Keratinocyte (primary cell): ENCODE measurements at regions not wholly inside any gene's neighbourhood (a gene's known extent, or its start where the extent isn't known, plus 50 kb on each side); places are given as distances from the start of the nearest gene placed in this dataset.

Experiments used
- DNase-seq: peaks from one replicate; pipeline ENCODE4 v3.0.0-alpha.2; 2011; ENCODE audit warnings: low read depth, missing footprints, low spot score
- FAIRE-seq: peaks from 2 replicates; lab custom pipeline; 2011; peaks lifted over from hg19 to GRCh38; lab: Jason Lieb, UNC
- H2AFZ ChIP-seq: 2 replicates; pipeline ENCODE4 v1.6.0; 2012; ENCODE audit warnings: low read length, control low read depth, inconsistent platforms; ENCODE audit not compliant: control insufficient read depth
- H3K27ac ChIP-seq: 2 replicates; pipeline ENCODE4 v1.5.1; 2011; ENCODE audit warnings: low read length; ENCODE audit not compliant: control insufficient read depth, insufficient read depth
- H3K27me3 ChIP-seq: 3 replicates; pipeline ENCODE4 v1.6.0; 2011; ENCODE audit warnings: low read length; ENCODE audit not compliant: control insufficient read depth, insufficient read depth; ENCODE audit errors: extremely low read depth
- H3K36me3 ChIP-seq, 2 experiments: 2 replicates in 1 of 2; 3 replicates in 1 of 2; pipeline ENCODE4 v1.5.1; 2011; ENCODE audit warnings: low read length in 2 of 2, mild to moderate bottlenecking in 1 of 2; ENCODE audit not compliant: control insufficient read depth in 2 of 2, insufficient read depth in 2 of 2; ENCODE audit errors: extremely low read depth in 1 of 2
- H3K4me1 ChIP-seq: 3 replicates; pipeline ENCODE4 v1.5.1; 2011; ENCODE audit warnings: low read length; ENCODE audit not compliant: control insufficient read depth, insufficient read depth; ENCODE audit errors: extremely low read depth
- H3K4me2 ChIP-seq: 3 replicates; pipeline ENCODE4 v1.6.0; 2011; ENCODE audit warnings: low read depth, low read length; ENCODE audit not compliant: control insufficient read depth, insufficient read depth; ENCODE audit errors: extremely low read depth
- H3K4me3 ChIP-seq, 3 experiments: fragments of 200-600 bp in 1 of 3; sonication (generic) in 1 of 3; 2 replicates in 2 of 3; 3 replicates in 1 of 3; pipeline ENCODE4 v1.5.1; 2011 to 2016; ENCODE audit warnings: low read length in 3 of 3, mild to moderate bottlenecking in 3 of 3, control low read depth in 2 of 3, inconsistent platforms in 1 of 3, low read depth in 1 of 3, mixed read lengths in 1 of 3, mixed run types in 1 of 3, moderate library complexity in 1 of 3; ENCODE audit not compliant: control insufficient read depth in 2 of 3, insufficient read depth in 2 of 3; ENCODE audit errors: extremely low read depth in 1 of 3
- H3K79me2 ChIP-seq: 2 replicates; pipeline ENCODE4 v1.6.0; 2012; ENCODE audit warnings: low read length; ENCODE audit not compliant: control insufficient read depth, insufficient read depth
- H3K9ac ChIP-seq: 3 replicates; pipeline ENCODE4 v1.6.0; 2011; ENCODE audit warnings: low read length; ENCODE audit not compliant: control insufficient read depth, insufficient read depth; ENCODE audit errors: extremely low read depth
- H3K9me1 ChIP-seq: 3 replicates; pipeline ENCODE4 v1.6.0; 2011; ENCODE audit warnings: low read length; ENCODE audit not compliant: control insufficient read depth, insufficient read depth; ENCODE audit errors: extremely low read depth
- H3K9me3 ChIP-seq: 2 replicates; pipeline ENCODE4 v1.5.1; 2012; ENCODE audit warnings: low read depth, low read length; ENCODE audit not compliant: control insufficient read depth
- H4K20me1 ChIP-seq: 3 replicates; pipeline ENCODE4 v1.6.0; 2011; ENCODE audit warnings: low read length; ENCODE audit not compliant: control insufficient read depth, insufficient read depth; ENCODE audit errors: extremely low read depth
- EZH2 ChIP-seq: IDR thresholded peaks from one replicate; pipeline ENCODE4 v1.6.1; 2012; ENCODE audit warnings: inconsistent platforms, mild to moderate bottlenecking, low read length, moderate library complexity
- dilution Hi-C: fragments of 300-500 bp; cut with MboI; formaldehyde crosslinking; loops from one replicate; pipeline ENCODE4 v1.7.0; 2020; ENCODE audit warnings: low sequenced_read_pairs; ENCODE audit not compliant: extremely low pct_ligation_motif_present
- TF ChIP-seq, protein P1 (sequence below), 3 experiments: IDR thresholded peaks in 1 of 3; conservative IDR thresholded peaks in 1 of 3; optimal IDR thresholded peaks in 1 of 3; 2 replicates in 2 of 3; 3 replicates in 1 of 3; pipeline versions ENCODE3 to v1.5.1; 2011; ENCODE audit warnings: low read length in 3 of 3, mild to moderate bottlenecking in 3 of 3, moderate library complexity in 2 of 3, control low read depth in 1 of 3, inconsistent platforms in 1 of 3; ENCODE audit not compliant: insufficient read depth in 2 of 3; ENCODE audit errors: extremely low read depth in 1 of 3

DNA sequence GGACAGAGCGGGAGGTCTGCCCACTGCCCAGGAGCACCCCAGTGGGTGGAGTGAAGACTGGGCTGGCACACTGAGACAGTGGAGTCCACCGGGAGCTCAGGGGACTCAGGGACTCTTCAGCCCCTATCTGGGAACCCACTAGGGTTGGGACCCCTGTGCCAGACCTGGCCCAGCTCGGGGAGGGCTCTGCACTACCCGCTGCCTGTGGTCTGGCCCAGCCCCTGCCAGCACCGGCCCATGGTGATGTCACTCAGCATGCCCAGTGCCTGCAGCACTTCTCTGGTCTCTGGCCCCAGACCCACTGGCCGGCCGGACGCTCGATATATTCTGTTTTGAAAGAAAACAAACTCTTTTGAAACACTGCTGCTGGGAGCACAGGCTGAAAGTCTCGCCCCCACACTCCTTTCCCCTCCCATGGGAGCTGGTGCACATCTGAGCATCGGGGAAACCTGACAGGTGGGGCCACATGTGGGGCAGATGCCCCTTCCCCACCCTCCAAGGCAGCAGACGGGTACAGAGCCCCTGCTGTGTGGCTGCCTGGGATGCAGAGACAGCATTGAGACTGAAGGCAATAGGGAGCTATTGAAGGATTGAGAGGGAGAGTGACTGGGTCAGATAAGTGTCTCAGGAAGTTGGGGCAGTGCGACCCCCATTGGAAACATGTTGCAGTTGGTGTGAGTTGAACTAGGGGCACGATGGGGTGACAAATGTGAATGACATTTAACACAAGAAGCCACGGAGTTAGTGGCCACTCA is 62.9 kb downstream of the MYEOV start:
- H3K4me3 ChIP-seq: no peak overlapping the region
- peaks cover 27% of the 10 kb centered on the region for H3K4me1 ChIP-seq
- peaks cover 2% of the 10 kb centered on the region for H3K9me3 ChIP-seq
- no peaks in the 10 kb centered on the region for H4K20me1 ChIP-seq
- TF ChIP-seq, protein P1, sequence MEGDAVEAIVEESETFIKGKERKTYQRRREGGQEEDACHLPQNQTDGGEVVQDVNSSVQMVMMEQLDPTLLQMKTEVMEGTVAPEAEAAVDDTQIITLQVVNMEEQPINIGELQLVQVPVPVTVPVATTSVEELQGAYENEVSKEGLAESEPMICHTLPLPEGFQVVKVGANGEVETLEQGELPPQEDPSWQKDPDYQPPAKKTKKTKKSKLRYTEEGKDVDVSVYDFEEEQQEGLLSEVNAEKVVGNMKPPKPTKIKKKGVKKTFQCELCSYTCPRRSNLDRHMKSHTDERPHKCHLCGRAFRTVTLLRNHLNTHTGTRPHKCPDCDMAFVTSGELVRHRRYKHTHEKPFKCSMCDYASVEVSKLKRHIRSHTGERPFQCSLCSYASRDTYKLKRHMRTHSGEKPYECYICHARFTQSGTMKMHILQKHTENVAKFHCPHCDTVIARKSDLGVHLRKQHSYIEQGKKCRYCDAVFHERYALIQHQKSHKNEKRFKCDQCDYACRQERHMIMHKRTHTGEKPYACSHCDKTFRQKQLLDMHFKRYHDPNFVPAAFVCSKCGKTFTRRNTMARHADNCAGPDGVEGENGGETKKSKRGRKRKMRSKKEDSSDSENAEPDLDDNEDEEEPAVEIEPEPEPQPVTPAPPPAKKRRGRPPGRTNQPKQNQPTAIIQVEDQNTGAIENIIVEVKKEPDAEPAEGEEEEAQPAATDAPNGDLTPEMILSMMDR (optimal IDR thresholded peaks at IDR 0.05 in 1 of 3, IDR thresholded peaks at IDR 0.05 in 1 of 3, conservative IDR thresholded peaks at IDR 0.05 in 1 of 3; ENCODE audit: extremely low read depth in 1 of 3, insufficient read depth in 2 of 3, low read length in 3 of 3): no peak
- TF ChIP-seq EZH2: no peak
- H3K27me3 ChIP-seq: no peaks in the 10 kb centered on the region
- DNase-seq (no peak), FAIRE-seq (no peak)
- no peak overlapping the region for H3K9ac ChIP-seq
- no peak overlapping the region for H3K27ac ChIP-seq
- H3K36me3 ChIP-seq: no peaks in the 10 kb centered on the region
- no peaks in the 10 kb centered on the region for H3K9me1 ChIP-seq
- H3K79me2 ChIP-seq: no peaks in the 10 kb centered on the region
- dilution Hi-C loops: no loop called here
- no peak overlapping the region for H2AFZ ChIP-seq
- no peak overlapping the region for H3K4me2 ChIP-seq

DNA sequence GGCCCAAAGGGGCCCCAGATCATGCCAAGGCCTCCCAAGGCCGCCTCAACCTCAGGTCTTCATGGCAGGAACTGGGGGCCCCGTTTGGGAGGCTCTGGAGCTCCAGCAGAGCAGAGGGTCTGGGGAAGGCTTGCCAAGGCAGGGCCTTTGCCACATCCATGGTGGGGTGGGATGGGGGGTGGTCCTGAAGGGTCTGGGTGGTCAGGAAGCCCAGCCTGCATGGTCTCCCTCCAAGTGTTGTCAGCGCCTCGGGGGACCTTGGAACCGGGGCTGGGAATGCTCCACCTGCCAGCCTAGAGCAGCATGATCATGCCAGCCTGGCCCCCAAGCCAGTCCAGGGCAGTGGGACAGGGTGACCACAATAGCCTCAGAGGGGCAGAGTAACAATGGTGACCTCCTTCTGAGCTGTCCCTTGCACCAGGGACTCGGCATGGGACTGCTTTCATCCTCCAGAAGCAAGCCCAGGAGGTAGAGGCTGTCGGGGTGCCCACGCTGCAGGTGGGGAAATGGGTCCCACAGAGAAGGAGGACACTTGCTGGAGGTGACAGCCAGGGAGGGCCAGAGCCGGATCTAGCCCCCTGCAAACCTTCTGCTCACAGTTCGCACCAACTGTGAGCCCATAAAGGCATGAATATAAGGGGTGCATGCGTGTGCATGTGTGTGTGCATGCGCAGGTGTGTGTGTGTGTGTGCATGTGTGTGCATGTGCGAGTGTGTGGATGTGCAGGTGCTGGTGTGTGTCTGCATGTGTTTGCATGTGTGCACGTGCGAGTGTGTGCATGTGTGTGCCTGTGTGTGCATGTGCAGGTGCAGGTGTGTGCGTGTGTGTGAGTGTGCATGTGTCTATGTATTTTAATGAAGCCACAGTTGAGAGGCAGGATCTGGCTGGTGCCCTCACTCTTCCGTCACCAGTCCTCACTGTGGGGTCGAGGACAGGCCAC is 63.8 kb downstream of the MYEOV start:
- H3K79me2 ChIP-seq: no peaks in the 10 kb centered on the region
- no peak overlapping the region for H3K4me2 ChIP-seq
- H3K4me1 ChIP-seq: peaks cover 18% of the 10 kb centered on the region
- peaks cover 2% of the 10 kb centered on the region for H3K9me3 ChIP-seq
- H3K36me3 ChIP-seq: no peaks in the 10 kb centered on the region
- H3K4me3 ChIP-seq: no peak overlapping the region
- no peaks in the 10 kb centered on the region for H3K27me3 ChIP-seq
- TF ChIP-seq, protein P1 (optimal IDR thresholded peaks at IDR 0.05 in 1 of 3, IDR thresholded peaks at IDR 0.05 in 1 of 3, conservative IDR thresholded peaks at IDR 0.05 in 1 of 3; ENCODE audit: extremely low read depth in 1 of 3, insufficient read depth in 2 of 3, low read length in 3 of 3): no peak
- no peak for TF ChIP-seq EZH2
- H3K9ac ChIP-seq: no peak overlapping the region
- dilution Hi-C loops: no loop called here
- FAIRE-seq (no peak), DNase-seq (no peak)
- H2AFZ ChIP-seq: no peak overlapping the region
- no peaks in the 10 kb centered on the region for H4K20me1 ChIP-seq
- H3K9me1 ChIP-seq: no peaks in the 10 kb centered on the region
- no peak overlapping the region for H3K27ac ChIP-seq
